HepG2 (cell line): ENCODE measurements at regions not wholly inside any gene's neighbourhood (a gene's known extent, or its start where the extent isn't known, plus 50 kb on each side); places are given as distances from the start of the nearest gene placed in this dataset.

Experiments used
- ATAC-seq: fragments of 200-7000 bp; cut with Tn5 transposase; 3 replicates; pipeline ENCODE4 v1.9.1; 2020; ENCODE audit warnings: mild to moderate bottlenecking, moderate library complexity
- BruUV-seq: library from RNA; stranded (reverse); fragments of 400-500 nt; replicated peaks from 2 replicates; lab custom pipeline; 2021; lab: Mats Ljungman, UMichigan
- CTCF ChIA-PET: fragments of 300-600 bp; formaldehyde crosslinking; extraction: SDS; loops from one replicate; lab custom pipeline; 2021; ENCODE audit warnings: low total read pairs, inconsistent platforms, low intra/inter-chr PET ratio; lab: Yijun Ruan, JAX
- POLR2A ChIA-PET: fragments of 350-600 bp; sonication (Branson Sonifier 250); formaldehyde crosslinking; loops from one replicate; lab custom pipeline; 2020; ENCODE audit warnings: antibody characterized with exemption, inconsistent platforms; lab: Yijun Ruan, JAX
- DNase-seq: peaks from one replicate; pipeline ENCODE4 v3.0.0-alpha.2; 2015; ENCODE audit warnings: low spot score
- FAIRE-seq: peaks from 3 replicates; lab custom pipeline; 2011; peaks lifted over from hg19 to GRCh38; lab: Jason Lieb, UNC
- H2AFZ ChIP-seq: one replicate; pipeline ENCODE4 v1.6.1; 2011; ENCODE audit warnings: low read length, inconsistent platforms
- H3K27ac ChIP-seq: fragments of 300-600 bp; 3 replicates; pipeline ENCODE4 v1.8.0; 2011; ENCODE audit warnings: mixed run types, mild to moderate bottlenecking, mixed read lengths, low read length, inconsistent platforms; ENCODE audit not compliant: insufficient read depth; ENCODE audit errors: extremely low read length
- H3K27me3 ChIP-seq, 2 experiments: fragments of 200-600 bp in 1 of 2; 2 replicates in 1 of 2; 3 replicates in 1 of 2; pipeline versions ENCODE4 v1.6.0 to v1.8.0; 2011; ENCODE audit warnings: low read length in 2 of 2, mild to moderate bottlenecking in 2 of 2, moderate library complexity in 2 of 2, inconsistent platforms in 1 of 2; ENCODE audit not compliant: insufficient read depth in 2 of 2, control insufficient read depth in 1 of 2
- H3K36me3 ChIP-seq, 2 experiments: fragments of 200-600 bp in 1 of 2; replicated peaks in 1 of 2; 2 replicates in 1 of 2; 3 replicates in 1 of 2; pipeline versions ENCODE4 v1.5.1 to v1.8.0; 2011; ENCODE audit warnings: low read length in 2 of 2, inconsistent platforms in 1 of 2; ENCODE audit not compliant: insufficient read depth in 2 of 2, control insufficient read depth in 1 of 2
- H3K4me1 ChIP-seq: 2 replicates; pipeline ENCODE4 v1.5.1; 2012; ENCODE audit warnings: low read length, inconsistent platforms; ENCODE audit not compliant: insufficient read depth
- H3K4me2 ChIP-seq: 2 replicates; pipeline ENCODE4 v1.6.0; 2011; ENCODE audit warnings: low read depth, low read length, inconsistent platforms
- H3K4me3 ChIP-seq, 3 experiments: fragments of 200-600 bp in 1 of 3; sonication (generic), shearing (Covaris generic) in 1 of 3; replicated peaks in 1 of 3; 2 replicates each; pipeline ENCODE4 v1.5.1; 2011 to 2016; ENCODE audit warnings: low read length in 3 of 3, inconsistent platforms in 2 of 3, low read depth in 2 of 3, mild to moderate bottlenecking in 2 of 3, control low read depth in 1 of 3, mixed read lengths in 1 of 3; ENCODE audit not compliant: insufficient read depth in 1 of 3
- H3K79me2 ChIP-seq: one replicate; pipeline ENCODE4 v1.6.1; 2011; ENCODE audit warnings: low read length, inconsistent platforms; ENCODE audit not compliant: insufficient read depth
- H3K9ac ChIP-seq: 2 replicates; pipeline ENCODE4 v1.6.0; 2011; ENCODE audit warnings: mild to moderate bottlenecking, low read depth, low read length, inconsistent platforms; ENCODE audit not compliant: insufficient read depth
- H3K9me3 ChIP-seq: 2 replicates; pipeline ENCODE4 v1.5.1; 2012; ENCODE audit warnings: mild to moderate bottlenecking, low read length
- H4K20me1 ChIP-seq: 2 replicates; pipeline ENCODE4 v1.6.0; 2011; ENCODE audit warnings: inconsistent platforms, mild to moderate bottlenecking, low read length, moderate library complexity; ENCODE audit not compliant: insufficient read depth
- EEA1 ChIP-seq: sonication (generic); formaldehyde crosslinking; IDR thresholded peaks from 2 replicates; pipeline ENCODE4 v1.5.1; 2020; ENCODE audit warnings: mild to moderate bottlenecking, missing genetic modification reagents, borderline replicate concordance
- HNF4A ChIP-seq: sonication (generic); formaldehyde crosslinking; IDR thresholded peaks from 2 replicates; pipeline ENCODE4 v1.4.0; 2020; ENCODE audit warnings: missing genetic modification reagents
- MAF1 ChIP-seq: sonication (generic); formaldehyde crosslinking; IDR thresholded peaks from 2 replicates; pipeline ENCODE4 v1.5.0; 2020; ENCODE audit warnings: missing genetic modification reagents, borderline replicate concordance
- MBD4 ChIP-seq: IDR thresholded peaks from 2 replicates; pipeline ENCODE4 v1.6.1; 2012; ENCODE audit warnings: low read length, inconsistent platforms, borderline replicate concordance
- MIXL1 ChIP-seq: IDR thresholded peaks from 2 replicates; pipeline ENCODE4 v1.6.1; 2016
- NKX3-1 ChIP-seq: sonication (generic); formaldehyde crosslinking; IDR thresholded peaks from 2 replicates; pipeline ENCODE4 v1.5.0; 2020; ENCODE audit warnings: missing genetic modification reagents
- NR2F2 ChIP-seq: IDR thresholded peaks from 2 replicates; pipeline ENCODE4 v1.6.1; 2012; ENCODE audit warnings: low read depth, inconsistent platforms, borderline replicate concordance
- SAFB2 ChIP-seq: sonication (generic); formaldehyde crosslinking; IDR thresholded peaks from 2 replicates; pipeline ENCODE4 v1.5.1; 2020; ENCODE audit warnings: missing genetic modification reagents, low read depth, mild to moderate bottlenecking, borderline replicate concordance
- SRSF1 ChIP-seq: fragments of 200-400 bp; formaldehyde crosslinking; optimal IDR thresholded peaks from 2 replicates; pipeline ENCODE3; 2017; ENCODE audit warnings: mild to moderate bottlenecking, low read depth, low read length, moderate library complexity
- U2AF1 ChIP-seq: fragments of 200-400 bp; formaldehyde crosslinking; optimal IDR thresholded peaks from 2 replicates; pipeline ENCODE3; 2017; ENCODE audit warnings: mild to moderate bottlenecking, low read depth, low read length
- ZFP62 ChIP-seq: sonication (generic); formaldehyde crosslinking; IDR thresholded peaks from 2 replicates; pipeline ENCODE4 v1.4.0; 2020; ENCODE audit warnings: missing genetic modification reagents
- ZMAT3 ChIP-seq: sonication (generic); formaldehyde crosslinking; conservative IDR thresholded peaks from 2 replicates; pipeline ENCODE4 v1.7.0; 2021; ENCODE audit warnings: missing genetic modification reagents
- ZNF235 ChIP-seq: sonication (generic); formaldehyde crosslinking; IDR thresholded peaks from 2 replicates; pipeline ENCODE4 v1.8.1; 2023; ENCODE audit warnings: mild to moderate bottlenecking, missing genetic modification reagents, borderline replicate concordance
- ZNF3 ChIP-seq: IDR thresholded peaks from 2 replicates; pipeline ENCODE4 v1.7.0; 2017; ENCODE audit warnings: inconsistent platforms
- ZNF33A ChIP-seq: sonication (generic); formaldehyde crosslinking; IDR thresholded peaks from 2 replicates; pipeline ENCODE4 v1.5.1; 2020; ENCODE audit warnings: missing genetic modification reagents, mild to moderate bottlenecking, moderate library complexity, borderline replicate concordance
- ZNF354B ChIP-seq: sonication (generic); formaldehyde crosslinking; IDR thresholded peaks from 2 replicates; pipeline ENCODE4 v1.8.0; 2022; ENCODE audit warnings: mild to moderate bottlenecking, missing genetic modification reagents
- ZNF766 ChIP-seq: sonication (generic); formaldehyde crosslinking; IDR thresholded peaks from 2 replicates; pipeline ENCODE4 v1.5.0; 2020; ENCODE audit warnings: missing genetic modification reagents, borderline replicate concordance
- ZNF777 ChIP-seq: sonication (generic); formaldehyde crosslinking; IDR thresholded peaks from 2 replicates; pipeline ENCODE4 v1.4.0; 2020; ENCODE audit warnings: missing genetic modification reagents
- WGBS: methylation state at CpG from one replicate; pipeline ENCODE4 v1.1.6; 2017; ENCODE audit warnings: low lambda C conversion rate; 5-methylcytosine and 5-hydroxymethylcytosine counted together
- in situ Hi-C: cut with HindIII; loops from 2 replicates; pipeline ENCODE4 v1.10.0; 2017; ENCODE audit warnings: low pct_unique_long_range_greater_than_20kb; ENCODE audit not compliant: extremely low pct_ligation_motif_present
- intact Hi-C: fragments of 100-400 bp; cut with micrococcal nuclease; formaldehyde crosslinking; loops from one replicate; pipeline ENCODE4 v1.10.0; 2022; ENCODE audit not compliant: unreplicated experiment
- TF ChIP-seq, protein P1 (sequence below): sonication (generic); formaldehyde crosslinking; IDR thresholded peaks from 2 replicates; pipeline ENCODE4 v1.4.0; 2020; ENCODE audit warnings: missing genetic modification reagents
- TF ChIP-seq, protein P2 (sequence below): sonication (generic); formaldehyde crosslinking; IDR thresholded peaks from 2 replicates; pipeline ENCODE4 v1.4.0; 2020; ENCODE audit warnings: missing genetic modification reagents

GRCh38 chr10:124220971-124221355, 127.6 kb upstream of the CHST15 start:
- intact Hi-C loops (no loop called here), in situ Hi-C loops (no loop called here)
- TF ChIP-seq NKX3-1 (no peak), MBD4 (no peak), MIXL1 (no peak), NR2F2 (no peak), MAF1 (CRISPR knock-in tag) (no peak), ZNF33A (CRISPR knock-in tag) (no peak), ZNF3 (CRISPR knock-in tag) (no peak), ZNF354B (CRISPR knock-in tag) (no peak), ZFP62 (CRISPR knock-in tag) (no peak), HNF4A (CRISPR knock-in tag) (no peak), U2AF1 (no peak), ZMAT3 (CRISPR knock-in tag) (no peak), ZNF235 (CRISPR knock-in tag) (no peak), EEA1 (CRISPR knock-in tag) (no peak), SAFB2 (CRISPR knock-in tag) (no peak), ZNF777 (CRISPR knock-in tag) (no peak), SRSF1 (no peak), ZNF766 (no peak)
- TF ChIP-seq, protein P1, sequence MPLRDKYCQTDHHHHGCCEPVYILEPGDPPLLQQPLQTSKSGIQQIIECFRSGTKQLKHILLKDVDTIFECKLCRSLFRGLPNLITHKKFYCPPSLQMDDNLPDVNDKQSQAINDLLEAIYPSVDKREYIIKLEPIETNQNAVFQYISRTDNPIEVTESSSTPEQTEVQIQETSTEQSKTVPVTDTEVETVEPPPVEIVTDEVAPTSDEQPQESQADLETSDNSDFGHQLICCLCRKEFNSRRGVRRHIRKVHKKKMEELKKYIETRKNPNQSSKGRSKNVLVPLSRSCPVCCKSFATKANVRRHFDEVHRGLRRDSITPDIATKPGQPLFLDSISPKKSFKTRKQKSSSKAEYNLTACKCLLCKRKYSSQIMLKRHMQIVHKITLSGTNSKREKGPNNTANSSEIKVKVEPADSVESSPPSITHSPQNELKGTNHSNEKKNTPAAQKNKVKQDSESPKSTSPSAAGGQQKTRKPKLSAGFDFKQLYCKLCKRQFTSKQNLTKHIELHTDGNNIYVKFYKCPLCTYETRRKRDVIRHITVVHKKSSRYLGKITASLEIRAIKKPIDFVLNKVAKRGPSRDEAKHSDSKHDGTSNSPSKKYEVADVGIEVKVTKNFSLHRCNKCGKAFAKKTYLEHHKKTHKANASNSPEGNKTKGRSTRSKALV (CRISPR knock-in tag), result no peak
- TF ChIP-seq, protein P2, sequence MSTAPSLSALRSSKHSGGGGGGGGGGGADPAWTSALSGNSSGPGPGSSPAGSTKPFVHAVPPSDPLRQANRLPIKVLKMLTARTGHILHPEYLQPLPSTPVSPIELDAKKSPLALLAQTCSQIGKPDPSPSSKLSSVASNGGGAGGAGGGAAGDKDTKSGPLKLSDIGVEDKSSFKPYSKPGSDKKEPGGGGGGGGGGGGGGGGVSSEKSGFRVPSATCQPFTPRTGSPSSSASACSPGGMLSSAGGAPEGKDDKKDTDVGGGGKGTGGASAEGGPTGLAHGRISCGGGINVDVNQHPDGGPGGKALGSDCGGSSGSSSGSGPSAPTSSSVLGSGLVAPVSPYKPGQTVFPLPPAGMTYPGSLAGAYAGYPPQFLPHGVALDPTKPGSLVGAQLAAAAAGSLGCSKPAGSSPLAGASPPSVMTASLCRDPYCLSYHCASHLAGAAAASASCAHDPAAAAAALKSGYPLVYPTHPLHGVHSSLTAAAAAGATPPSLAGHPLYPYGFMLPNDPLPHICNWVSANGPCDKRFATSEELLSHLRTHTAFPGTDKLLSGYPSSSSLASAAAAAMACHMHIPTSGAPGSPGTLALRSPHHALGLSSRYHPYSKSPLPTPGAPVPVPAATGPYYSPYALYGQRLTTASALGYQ, result no peak
- H3K4me1 ChIP-seq, result no peaks in the 10 kb centered on the region
- no peak overlapping the region for H3K4me2 ChIP-seq
- no peaks in the 10 kb centered on the region for H3K79me2 ChIP-seq
- no peak for ATAC-seq
- H3K27me3 ChIP-seq, result peaks cover 1 to 34% of the 10 kb centered on the region in 2 experiments; a peak in 3 of 5 replicates
- no peak overlapping the region for H2AFZ ChIP-seq
- 50% methylated on average over 6 of the region's 12 CpGs for WGBS
- CTCF ChIA-PET, result no interaction called here
- POLR2A ChIA-PET, result no interaction called here
- H3K9me3 ChIP-seq, result no peaks in the 10 kb centered on the region
- DNase-seq, result no peak
- no peak overlapping the region for H3K4me3 ChIP-seq
- no TSS peak for BruUV-seq
- H3K9ac ChIP-seq, result no peak overlapping the region
- no peak overlapping the region for H3K27ac ChIP-seq
- H3K36me3 ChIP-seq, result no peaks in the 10 kb centered on the region
- H4K20me1 ChIP-seq, result no peaks in the 10 kb centered on the region
- no peak for FAIRE-seq
